GM19238 (cell line): ENCODE measurements at regions not wholly inside any gene's neighbourhood (a gene's known extent, or its start where the extent isn't known, plus 50 kb on each side); places are given as distances from the start of the nearest gene placed in this dataset.
A peak's percentile ranks its signal among the peaks of the same experiment; 100 is the strongest.
"Not testable (repeated sequence)": the region's sequence is repeated elsewhere in the genome, so short reads cannot be mapped to it uniquely, and the experiment has no call there.

Experiments used
- DNase-seq: peaks from one replicate; pipeline ENCODE4 v3.0.0; 2011; ENCODE audit warnings: low spot score; ENCODE audit not compliant: insufficient read length

- no peak for DNase-seq
These were observed 59.0 kb upstream of the ZNF532 start for GRCh38 chr18:58805467-58806187.

DNA sequence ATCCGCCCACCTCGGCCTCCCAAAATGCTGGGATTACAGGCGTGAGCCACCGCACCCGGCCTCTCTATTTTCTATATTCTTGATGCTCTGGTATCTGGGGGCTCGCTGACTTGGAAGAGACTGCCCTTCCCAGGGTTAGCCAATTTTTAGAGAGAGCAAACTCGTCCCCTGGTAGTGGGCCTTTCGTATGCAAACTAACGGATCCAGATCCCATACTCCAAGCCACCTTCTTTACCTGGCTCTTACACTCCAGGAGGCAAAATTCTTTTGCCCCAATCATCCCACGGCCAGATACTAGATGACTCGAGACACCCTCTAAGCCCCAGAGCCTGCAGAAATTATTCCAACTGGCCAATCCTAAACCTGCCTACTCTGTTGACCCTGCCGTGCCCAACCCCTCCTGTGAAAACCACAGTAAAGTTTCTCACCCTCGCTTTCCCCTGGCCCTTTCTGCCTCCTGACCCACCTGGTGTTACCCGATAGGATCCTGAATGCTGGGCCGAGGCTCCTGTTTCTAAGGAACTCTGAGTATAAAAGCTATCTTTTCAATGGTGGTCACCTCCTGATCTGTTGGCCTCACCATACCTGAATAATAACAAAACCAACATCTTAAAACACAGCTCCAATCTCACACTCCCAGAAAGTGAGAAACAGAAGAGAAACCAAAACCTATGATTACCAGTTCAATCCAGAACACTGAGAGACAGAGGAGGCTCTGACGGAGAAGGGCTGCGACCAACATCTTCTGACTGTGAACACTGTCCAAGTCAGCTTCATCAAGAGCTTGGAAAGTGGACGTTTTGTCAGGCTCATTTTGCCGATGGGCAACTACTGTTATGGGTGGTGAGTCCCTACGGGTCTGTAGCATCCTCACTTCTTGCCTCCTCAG lies 57.6 kb upstream of the ZNF532 start:
- peak; percentile 52 for DNase-seq

GRCh38 chr18:58807766-58808165 lies 56.9 kb upstream of the ZNF532 start:
- no peak for DNase-seq

GRCh38 chr18:58808349-58808748 lies 56.3 kb upstream of the ZNF532 start:
- DNase-seq, result no peak

- DNase-seq, result not testable (repeated sequence)
These were observed 52.8 kb upstream of the ZNF532 start for GRCh38 chr18:58811859-58812258.

DNA sequence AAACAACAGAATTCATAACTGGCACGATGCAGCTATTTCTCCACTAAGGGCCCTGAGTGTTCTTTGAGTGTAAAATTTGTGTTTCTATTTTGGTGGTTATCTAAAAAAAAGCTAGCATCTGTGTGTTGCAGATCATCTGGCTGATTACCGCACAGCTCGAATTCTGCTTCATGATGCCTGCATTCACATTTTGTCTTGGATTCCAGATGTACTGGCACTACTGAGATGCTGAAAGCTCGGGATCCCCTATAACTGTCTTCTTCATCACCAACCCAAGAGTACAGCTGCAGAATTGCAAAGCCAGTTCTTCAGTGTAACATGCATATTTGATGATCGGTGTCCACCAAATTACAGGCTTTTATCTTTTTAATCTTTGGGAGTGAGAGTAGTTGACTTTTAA lies 51.6 kb upstream of the ZNF532 start:
- no peak for DNase-seq

DNA sequence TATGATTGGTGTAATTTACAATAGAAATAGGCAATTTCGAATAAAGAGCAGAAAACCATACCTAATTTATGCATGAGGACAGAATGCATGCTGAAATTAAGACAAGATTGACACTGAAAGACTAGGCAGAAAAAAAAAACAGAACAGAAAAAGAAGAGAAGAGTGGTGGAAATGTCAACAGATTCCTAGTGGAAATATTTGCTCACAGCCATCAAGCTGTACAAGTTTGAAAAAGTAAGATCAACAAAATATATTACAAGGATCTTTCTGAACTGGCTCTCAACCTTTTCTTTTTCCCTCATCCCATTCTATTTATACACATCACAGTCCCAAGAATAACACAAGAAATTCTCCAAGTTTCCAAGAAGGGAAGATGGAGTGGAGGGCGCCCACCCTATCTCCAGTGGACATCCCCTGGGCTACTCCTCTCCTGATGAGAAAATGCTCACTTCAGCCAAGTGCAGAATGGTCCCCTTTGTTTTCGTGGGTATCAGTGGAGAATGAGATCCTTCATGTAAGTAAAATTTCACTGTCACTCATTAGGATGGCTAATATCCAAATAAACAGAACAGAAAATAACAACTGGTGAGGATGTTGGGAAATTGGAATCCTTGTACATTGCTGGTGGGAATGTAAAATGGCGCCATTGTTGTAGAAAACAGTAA lies 51.0 kb upstream of the ZNF532 start:
- no peak for DNase-seq

GRCh38 chr18:58814317-58814716 lies 50.4 kb upstream of the ZNF532 start:
- DNase-seq, result no peak
